GM18951 (cell line): ENCODE measurements at regions not wholly inside any gene's neighbourhood (a gene's known extent, or its start where the extent isn't known, plus 50 kb on each side); places are given as distances from the start of the nearest gene placed in this dataset.

Source experiments
- POLR2A ChIP-seq: IDR thresholded peaks from 4 replicates; pipeline ENCODE4 v1.6.1; 2011; ENCODE audit warnings: mild to moderate bottlenecking; ENCODE audit not compliant: insufficient read length, insufficient read depth; ENCODE audit errors: extremely low read depth
- in situ Hi-C: fragments of 300-500 bp; cut with MboI; formaldehyde crosslinking; loops from one replicate; pipeline ENCODE4 v1.12.0; 2022; ENCODE audit warnings: low sequenced_read_pairs, mixed read lengths, inconsistent platforms; ENCODE audit not compliant: unreplicated experiment

DNA sequence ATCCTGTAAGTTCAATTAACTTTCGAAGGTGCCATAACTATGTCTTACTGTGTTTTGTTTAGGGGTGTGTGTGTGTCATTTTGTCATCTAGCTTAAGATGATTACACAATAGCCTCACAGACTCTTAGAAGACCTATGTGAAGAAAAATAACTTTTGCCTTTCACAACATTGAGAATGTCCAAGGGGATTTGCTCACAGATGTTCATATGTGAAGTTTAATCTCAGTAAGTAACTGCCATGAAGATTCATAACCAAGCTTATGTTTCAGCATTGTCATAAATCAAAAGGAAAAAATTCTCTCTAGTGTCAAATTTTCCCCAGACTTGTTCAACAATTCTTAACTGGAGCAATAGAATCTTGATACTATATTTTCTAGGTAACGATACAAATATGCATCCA is 226.1 kb upstream of the PRKD1 start:
- in situ Hi-C loops = no loop called here

DNA sequence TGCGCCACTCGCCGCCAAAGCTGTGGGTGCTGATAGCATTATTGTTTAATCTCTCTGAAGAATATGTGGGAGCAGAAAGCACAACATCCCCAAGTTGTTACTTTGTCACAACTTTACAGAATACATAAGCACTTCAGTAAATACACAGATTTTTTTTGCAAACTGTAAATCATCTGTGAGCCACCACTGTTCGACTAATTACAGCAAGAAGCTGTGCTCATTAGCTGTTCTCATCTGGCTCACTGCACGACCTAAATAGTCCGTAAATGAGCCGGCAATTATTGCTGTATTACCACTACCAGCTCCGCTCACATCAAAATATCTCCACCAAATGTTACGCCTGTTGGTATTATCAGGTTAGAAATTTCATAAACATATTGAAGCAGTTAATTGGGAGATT is 228.9 kb upstream of the PRKD1 start:
- in situ Hi-C loops = no loop called here
- TF ChIP-seq POLR2A = no peak

More for the DNA sequence above, 226.1 kb upstream of the PRKD1 start:
- TF ChIP-seq POLR2A = no peak

DNA sequence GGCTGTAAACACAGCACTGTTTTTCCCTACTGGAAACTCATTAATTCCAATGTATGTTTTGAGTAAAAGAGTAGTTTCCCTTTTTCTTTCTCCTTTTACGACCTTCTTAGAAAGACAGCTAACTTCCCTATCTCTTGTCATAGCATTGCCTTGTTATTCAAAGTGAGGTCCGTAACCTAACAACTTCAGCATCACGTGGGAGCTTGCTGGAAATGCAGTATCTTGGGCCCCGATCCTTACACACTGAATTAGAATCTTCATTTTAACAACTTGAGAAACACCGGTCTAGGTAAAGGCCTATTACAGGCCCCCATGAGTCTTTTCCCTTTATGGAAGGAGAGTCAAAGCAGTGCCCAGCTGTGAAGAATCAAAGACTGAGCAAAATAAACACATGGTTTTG is 230.7 kb upstream of the PRKD1 start:
- in situ Hi-C loops = no loop called here
- TF ChIP-seq POLR2A = no peak

DNA sequence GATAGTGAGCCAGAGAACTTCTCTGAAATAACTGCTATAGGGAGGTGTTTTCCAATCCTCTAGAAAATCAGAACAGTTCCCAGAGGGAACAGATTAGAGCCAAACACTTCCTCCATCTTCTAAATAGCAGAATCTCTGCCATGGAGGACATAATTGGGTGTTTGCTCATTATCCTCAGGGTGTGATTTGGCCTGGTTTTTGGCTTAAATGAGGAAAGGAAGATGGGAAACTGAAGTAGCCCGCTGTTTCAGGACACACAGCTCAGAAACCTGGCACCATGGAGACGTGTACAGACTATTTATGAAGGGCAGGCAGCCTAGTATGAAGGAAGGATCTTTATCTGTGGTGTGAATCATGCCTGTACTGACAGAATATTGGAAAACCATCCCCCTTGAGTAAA is 231.7 kb upstream of the PRKD1 start:
- in situ Hi-C loops = no loop called here
- no peak for TF ChIP-seq POLR2A

DNA sequence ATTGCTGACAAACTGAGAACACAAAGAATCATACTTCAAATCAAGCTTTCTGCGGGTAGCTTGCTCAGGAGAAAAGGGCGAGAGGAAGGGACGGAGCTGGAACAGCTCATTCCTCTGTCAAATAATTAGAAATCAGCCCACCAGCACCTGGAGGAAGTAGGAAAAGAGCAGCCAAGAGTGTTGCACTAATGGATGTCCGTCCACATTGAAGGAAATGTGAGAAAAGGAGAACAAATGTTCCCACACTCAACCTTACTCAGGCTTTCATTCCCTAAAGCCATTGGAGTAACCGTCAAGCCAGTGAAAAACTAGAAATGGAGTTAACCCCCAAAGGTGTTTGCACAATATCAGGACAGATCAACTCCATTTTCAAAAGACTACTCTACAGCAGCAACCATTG is 233.0 kb upstream of the PRKD1 start:
- no peak for TF ChIP-seq POLR2A
- in situ Hi-C loops = no loop called here

DNA sequence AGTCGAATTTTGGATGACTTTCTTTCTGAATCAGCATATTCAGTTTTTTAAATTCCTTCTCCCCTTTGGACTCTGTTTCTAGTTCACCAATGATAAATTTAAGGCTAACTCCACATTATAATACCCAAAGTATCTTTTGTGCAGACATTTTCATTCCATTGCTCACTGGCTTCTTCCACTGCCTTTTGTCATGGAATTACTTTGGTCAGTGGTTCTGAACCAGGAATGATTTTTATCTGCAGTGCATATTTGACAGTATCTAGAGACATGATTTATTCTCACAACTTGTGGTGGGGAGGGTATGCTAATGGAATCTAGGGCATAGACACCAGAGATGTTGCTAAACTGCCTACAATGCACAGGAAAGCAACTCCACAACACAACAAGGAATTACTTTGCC is 234.4 kb upstream of the PRKD1 start:
- no peak for TF ChIP-seq POLR2A
- in situ Hi-C loops = no loop called here

DNA sequence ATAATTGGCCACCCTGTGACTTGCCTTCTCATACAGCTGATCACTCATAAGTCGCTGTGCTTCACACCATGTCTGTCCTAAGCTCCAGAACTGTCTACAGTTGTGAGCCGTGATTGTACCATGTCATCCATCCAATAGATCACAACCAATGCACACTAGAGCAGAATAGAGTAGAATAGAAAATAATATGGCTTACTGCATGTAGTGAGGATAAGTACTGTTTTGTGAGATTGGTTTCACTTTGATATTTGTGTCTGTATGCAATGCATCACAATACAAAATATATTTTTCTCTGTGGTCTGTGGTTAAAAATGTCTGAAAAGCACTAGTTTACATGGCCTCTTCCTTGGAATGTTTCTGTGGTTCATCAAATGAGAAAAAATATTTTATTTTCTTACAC is 237.6 kb upstream of the PRKD1 start:
- in situ Hi-C loops = no loop called here
- TF ChIP-seq POLR2A = no peak

DNA sequence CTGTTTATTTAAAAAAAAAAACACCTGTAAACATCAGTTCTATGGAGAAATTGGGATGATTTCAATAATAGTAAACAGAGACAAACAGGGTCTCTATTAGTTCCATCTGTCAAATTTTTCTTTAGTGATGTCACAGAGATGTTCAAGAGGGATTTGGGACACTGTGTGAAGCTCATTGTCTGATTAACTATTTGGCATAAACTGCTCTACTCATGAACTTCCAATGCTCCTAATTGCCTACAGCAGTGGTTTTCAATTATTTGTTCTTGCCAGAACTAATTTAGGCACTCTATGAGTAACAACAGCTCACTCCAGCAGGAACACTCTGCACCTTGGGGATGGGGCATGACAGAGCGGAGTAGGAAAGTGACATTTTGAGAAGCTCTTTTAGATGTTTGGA is 250.1 kb upstream of the PRKD1 start:
- in situ Hi-C loops = no loop called here
- TF ChIP-seq POLR2A = no peak

DNA sequence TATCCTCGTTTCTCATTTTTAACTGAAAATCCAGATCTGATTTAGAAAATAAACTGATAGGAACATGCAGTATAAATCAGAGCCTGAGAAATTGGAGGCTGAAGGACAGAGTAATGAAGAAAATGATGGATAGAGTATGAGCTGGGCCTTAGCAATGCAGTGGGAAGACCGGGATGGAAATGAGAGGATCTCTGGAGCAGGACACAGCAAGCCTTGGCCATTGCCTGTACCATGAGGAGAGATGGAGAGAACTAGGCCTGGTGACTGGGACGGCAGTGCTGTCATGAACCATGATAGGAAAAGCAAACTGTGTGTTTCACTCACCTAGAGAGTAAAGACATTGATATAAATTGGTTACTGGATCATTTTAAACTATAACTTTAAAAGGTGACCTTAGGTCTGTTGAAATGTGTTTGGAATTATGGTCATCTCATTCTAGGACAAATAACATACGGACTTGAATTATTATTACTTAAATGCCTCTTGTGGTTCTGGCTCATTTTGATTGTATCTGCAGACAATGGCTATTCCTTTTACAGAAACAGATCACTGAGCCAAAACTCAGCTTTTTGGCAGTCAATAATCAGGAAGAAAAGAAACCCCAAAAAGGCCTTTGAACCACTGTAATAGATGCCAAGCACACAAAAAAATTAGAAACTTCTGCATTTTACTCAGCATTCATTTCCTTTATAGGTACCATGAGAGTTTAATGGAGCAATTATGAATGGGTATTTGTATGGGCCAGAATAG is 251.9 kb upstream of the PRKD1 start:
- in situ Hi-C loops = no loop called here
- TF ChIP-seq POLR2A = no peak

DNA sequence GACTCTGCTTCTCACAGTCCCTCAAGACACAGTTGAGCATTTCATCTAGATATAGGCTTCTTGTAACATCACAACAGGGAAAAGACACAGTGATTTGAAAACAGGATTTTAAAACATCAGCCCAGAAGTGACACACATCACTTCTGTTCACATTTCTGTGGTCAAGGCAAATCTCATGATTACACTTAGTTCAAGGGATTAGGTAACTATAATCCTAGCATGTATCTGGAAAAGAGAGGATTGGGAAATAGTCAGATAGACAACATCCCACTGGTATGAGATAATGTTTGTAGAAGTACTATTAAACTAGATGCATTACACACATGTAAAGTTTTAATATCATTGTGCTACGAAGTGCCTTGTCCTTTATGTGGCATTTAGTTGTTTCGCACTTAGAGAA is 252.6 kb upstream of the PRKD1 start:
- in situ Hi-C loops = no loop called here

DNA sequence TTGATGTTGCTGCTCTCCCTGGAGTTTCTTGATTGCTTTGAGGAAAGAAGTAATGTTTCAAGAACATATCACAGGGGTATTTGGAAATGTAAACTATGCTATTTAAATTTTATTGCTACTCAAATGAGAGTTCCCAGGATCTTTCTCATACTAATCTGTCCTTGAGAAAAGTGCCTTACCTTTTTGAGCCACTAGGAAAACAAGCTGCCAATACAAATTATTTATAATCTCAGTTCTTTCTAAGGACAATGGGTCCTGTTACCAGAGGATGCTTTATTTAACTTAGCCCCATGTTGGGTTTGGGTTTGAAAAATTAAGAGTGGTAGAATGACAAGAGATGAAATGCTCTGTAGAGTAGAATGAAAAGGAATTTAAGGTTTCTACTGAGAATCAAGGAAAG is 258.2 kb upstream of the PRKD1 start:
- TF ChIP-seq POLR2A = no peak
- in situ Hi-C loops = no loop called here

More for the DNA sequence above, 252.6 kb upstream of the PRKD1 start:
- TF ChIP-seq POLR2A = no peak

DNA sequence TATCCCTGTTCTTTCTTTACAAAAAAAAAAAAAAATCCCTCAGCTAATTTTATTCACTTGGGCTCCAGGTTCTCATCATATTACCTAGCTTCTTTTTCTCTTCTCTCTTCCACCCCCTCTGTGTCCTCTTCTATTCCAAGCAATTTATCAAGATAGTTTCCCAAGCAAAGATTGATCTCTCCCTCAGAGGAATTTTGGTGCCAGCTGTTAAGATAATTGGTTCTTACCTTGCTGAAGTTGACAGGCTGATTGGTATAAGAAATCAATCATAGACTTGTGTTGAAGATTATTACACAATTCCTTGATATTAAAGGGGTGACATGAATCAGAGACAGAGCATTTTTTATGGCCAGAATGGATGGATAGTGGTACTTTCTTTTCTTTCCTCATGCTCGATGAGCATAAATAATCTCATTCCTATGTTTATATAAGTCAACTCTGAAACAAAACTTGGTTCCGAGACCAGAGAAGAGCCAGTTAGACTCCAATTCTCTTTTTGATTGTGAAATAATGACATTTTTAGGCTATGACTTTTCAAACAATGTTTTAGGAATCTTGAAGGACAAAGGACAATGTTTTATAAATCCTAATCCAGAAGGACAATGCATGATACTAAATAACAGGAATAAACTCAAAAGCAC is 264.1 kb upstream of the PRKD1 start:
- no peak for TF ChIP-seq POLR2A
- in situ Hi-C loops = no loop called here

DNA sequence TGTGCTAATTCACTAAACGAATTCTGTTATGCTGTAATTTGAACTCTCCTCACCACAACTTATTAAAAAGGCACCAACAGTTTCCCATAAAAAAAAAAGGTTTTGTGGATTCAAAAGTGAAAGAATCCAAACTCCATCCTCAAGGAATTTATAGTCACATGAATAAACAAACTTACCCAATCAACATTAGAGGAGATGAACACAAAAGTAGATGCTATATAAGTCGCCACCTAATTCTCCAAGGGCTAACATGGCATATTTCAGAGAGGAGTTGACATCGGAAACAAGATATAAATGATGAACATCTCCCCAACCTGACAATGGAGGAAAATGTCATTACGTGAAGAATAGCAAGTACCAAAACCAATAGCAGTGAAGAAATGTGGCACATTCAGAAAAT is 265.5 kb upstream of the PRKD1 start:
- TF ChIP-seq POLR2A = no peak
- in situ Hi-C loops = no loop called here

DNA sequence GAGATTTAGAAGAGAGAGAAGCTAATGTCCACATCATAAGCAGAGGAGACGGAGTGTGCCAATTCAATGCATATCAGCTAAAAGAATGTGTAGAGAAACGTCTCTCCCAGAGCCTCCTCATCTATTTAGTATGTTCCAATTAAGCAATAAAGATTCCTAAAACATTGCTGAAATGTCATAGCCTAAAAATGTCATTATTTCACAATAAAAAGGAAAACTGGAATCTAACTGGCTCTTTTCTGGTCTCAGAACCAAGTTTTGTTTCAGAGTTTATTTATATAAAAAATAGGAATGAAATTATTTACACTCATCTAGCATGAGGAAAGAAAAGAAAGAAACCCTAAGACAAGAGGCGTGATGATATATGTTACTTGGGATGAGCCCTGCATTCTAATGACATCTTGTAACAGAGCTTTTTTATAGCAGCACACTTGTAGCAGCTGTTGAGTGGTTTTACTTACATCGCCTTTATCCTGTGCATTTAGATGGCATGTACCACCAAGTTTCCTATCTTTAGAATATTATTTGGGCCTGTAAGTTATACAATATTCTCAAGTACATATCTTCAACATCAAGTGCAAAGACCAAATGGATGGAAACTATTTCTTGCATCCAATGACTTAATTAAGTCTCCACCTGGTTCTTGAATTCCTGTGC is 266.3 kb upstream of the PRKD1 start:
- no peak for TF ChIP-seq POLR2A
- in situ Hi-C loops = no loop called here
